ENCODE measurements at regions not wholly inside any gene's neighbourhood (a gene's known extent, or its start where the extent isn't known, plus 50 kb on each side); places are given as distances from the start of the nearest gene placed in this dataset.
"Not testable (repeated sequence)": the region's sequence is repeated elsewhere in the genome, so short reads cannot be mapped to it uniquely, and the experiment has no call there.

DNA sequence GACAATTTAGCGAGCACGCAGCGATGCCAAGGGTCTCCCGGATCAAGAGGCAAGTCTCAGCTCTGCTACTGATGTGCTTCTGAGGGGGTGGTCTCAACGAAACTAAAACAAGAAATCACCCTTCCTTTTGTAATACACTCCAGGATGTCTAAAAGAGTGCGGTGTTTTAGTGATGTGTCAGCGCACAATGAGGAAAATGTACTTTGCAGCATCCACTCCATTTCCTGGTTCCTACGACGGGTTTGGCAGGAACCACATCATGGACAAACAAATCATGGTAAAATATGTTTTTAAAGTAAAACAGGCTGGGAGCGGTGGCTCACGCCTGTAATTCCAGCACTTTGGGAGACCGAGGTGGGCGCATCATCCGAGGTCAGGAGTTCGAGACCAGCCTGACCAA is 154.0 kb upstream of the TSC22D1 start:
- intact Hi-C loops (cut with DNase I) = no loop called here
- no peak for DNase-seq (ENCODE audit: low spot score)

GRCh38 chr13:44727591-44727990 is 151.5 kb upstream of the TSC22D1 start:
- intact Hi-C loops (cut with DNase I); DNase-seq (ENCODE audit: low spot score): not testable (repeated sequence)

DNA sequence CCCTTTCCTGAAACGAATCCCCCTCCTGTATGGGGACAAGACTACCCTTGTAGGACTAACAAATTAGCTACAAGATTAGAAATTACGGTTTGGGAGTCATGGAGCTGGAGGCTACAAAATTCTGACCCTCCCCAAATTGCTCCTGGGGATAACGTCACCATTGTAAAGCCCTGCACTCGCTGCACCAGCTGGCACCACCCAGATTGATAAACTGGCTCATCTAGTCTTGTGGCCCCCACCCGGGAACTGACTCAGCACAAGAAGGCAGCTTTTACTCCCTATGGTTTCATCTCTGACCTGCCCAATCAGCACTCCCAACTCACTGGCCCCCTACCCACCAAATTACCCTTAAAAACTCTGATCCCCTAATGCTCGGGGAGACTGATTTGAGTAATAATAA is 150.6 kb upstream of the TSC22D1 start:
- no peak for DNase-seq (ENCODE audit: low spot score)
- intact Hi-C loops (cut with DNase I) = no loop called here

- no peak for DNase-seq (ENCODE audit: low spot score)
- intact Hi-C loops (cut with DNase I) = no loop called here
These were observed 150.1 kb upstream of the TSC22D1 start for GRCh38 chr13:44726214-44726613.

DNA sequence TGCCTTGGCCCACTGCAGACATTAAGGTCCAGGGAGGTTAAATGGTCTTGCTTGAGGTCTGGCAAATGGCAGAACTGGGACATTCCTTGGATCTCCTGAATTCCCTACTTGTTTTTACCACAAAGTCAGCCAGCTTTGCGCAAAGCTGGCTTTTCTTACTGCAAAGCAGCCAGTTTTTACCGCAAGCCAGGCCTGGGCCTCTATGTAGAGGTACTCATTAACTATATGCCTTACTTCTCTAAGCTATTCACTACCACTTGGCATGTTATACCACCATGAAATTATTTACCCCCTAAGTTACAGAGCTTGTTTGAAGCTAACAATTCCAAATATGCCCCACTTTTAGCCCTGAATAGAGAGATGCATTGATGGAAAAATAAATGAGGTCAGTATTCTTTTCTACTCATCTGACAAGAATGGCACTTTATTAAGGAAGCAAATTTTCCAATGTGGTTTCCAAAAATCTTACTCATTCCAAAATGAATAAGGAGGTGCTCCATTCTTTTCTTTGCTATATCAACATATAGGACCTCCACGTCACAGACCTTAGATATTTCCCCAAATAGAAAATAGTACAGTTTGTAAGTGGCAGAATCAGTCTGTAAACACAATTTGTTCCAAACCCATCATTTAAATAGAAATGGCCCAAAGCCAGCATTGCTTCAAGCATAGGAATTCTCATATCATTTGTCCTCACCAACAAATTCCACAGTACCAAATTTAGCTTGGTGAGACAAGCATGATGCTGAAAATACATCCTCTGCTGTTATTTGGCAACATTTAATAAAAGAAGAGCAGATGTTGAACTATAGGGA is 143.9 kb upstream of the TSC22D1 start:
- intact Hi-C loops (cut with DNase I) = loop anchor here (2.0 kb wide), 1 partner anchor 143 kb away; the partner anchor contains the start of gene TSC22D1
- DNase-seq (ENCODE audit: low spot score) = no peak

- intact Hi-C loops (cut with DNase I) = no loop called here
- DNase-seq (ENCODE audit: low spot score) = no peak
These were observed 142.3 kb upstream of the TSC22D1 start for GRCh38 chr13:44718467-44718866.

DNA sequence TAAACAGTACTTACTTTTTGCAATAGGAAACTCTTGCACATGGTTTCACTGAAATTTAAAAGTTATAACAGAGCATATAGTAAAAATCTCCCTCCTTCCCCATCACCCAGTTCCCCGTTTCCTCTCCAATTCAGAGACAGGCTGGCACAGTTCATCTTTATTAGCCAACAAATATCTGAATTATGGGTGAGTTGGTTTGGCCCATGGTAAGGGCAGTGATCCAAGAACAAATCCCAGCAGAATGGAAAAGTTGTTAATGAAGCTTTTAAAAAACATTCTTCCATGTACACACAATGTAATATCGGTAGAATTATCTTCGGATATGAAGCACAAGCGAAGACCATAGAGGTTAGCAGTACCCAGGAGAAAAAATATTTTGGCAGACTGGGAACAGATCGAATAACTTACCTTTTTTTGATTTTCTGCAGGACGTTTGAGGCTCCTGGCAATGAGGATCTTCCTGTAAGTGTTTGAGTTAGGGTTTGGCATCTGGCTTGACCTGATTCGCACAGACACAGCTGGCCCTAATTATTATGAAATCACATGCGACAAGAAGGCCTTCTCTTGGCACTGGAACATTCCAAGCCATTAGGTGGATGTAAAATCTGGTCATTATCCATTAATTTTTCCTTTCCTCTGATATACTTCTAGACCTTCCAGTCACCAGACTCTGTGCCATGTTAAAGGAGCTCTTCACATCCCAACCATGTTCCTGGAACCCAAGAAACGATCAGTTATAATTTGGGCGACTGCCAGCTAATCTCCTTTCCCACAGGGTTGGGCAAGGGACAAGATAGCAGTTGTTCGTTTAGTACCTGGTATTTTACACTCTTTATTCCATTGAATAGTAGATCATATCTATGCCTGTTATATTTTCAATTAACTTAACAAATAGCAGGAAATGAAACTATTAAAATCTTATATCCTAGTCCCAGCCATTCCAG is 139.4 kb upstream of the TSC22D1 start:
- intact Hi-C loops (cut with DNase I) = no loop called here
- DNase-seq (ENCODE audit: low spot score) = no peak

- DNase-seq (ENCODE audit: low spot score) = no peak
- intact Hi-C loops (cut with DNase I) = no loop called here
These were observed 137.8 kb upstream of the TSC22D1 start for GRCh38 chr13:44713788-44714469.

GRCh38 chr13:44711706-44712105 is 135.6 kb upstream of the TSC22D1 start:
- no peak for DNase-seq (ENCODE audit: low spot score)
- intact Hi-C loops (cut with DNase I) = no loop called here

GRCh38 chr13:44710576-44710975 is 134.4 kb upstream of the TSC22D1 start:
- DNase-seq (ENCODE audit: low spot score) = no peak
- intact Hi-C loops (cut with DNase I) = no loop called here

DNA sequence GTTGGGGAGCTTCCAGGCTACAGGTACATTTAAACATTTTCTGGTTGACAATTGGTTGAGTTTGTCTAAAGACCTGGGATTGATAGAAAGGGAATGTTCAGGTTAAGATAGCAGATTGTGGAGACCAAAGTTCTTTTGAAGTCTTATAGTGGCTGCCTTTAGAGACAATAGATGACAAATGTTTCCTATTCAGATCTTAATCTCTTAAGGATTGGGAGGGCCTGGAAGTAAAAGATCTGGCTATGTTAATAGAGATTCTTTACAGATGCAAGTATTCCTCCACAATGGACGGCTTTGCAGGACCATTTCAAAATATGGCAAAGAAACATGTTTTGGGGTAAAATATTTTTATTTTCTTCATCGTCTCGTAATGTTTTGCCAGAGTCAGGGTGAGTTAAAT is 128.7 kb upstream of the TSC22D1 start:
- DNase-seq (ENCODE audit: low spot score); intact Hi-C loops (cut with DNase I): not testable (repeated sequence)

GRCh38 chr13:44703371-44703770 is 127.2 kb upstream of the TSC22D1 start:
- intact Hi-C loops (cut with DNase I) = no loop called here
- DNase-seq (ENCODE audit: low spot score) = no peak

DNA sequence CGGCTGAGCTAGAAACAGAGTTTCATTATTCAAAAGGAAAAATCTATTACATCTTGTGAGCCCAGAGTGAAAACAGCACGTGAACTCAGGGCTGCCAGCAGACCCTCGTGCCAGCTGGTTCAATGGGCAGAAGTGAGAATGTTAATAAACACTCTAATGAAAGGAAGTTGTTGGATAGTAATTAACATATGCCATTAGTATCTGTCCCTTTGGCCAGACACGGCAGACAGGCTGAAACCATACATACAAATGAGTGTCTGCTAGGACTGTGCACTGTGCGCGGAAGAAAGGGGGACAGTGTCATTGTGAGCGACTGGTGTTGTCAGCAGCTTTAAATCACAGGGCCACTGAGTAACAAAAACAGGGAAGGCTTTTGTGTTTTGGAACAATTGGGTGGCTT is 121.9 kb upstream of the TSC22D1 start:
- no peak for DNase-seq (ENCODE audit: low spot score)
- intact Hi-C loops (cut with DNase I) = no loop called here

GRCh38 chr13:44697058-44697457 is 120.9 kb upstream of the TSC22D1 start:
- intact Hi-C loops (cut with DNase I) = no loop called here
- no peak for DNase-seq (ENCODE audit: low spot score)

DNA sequence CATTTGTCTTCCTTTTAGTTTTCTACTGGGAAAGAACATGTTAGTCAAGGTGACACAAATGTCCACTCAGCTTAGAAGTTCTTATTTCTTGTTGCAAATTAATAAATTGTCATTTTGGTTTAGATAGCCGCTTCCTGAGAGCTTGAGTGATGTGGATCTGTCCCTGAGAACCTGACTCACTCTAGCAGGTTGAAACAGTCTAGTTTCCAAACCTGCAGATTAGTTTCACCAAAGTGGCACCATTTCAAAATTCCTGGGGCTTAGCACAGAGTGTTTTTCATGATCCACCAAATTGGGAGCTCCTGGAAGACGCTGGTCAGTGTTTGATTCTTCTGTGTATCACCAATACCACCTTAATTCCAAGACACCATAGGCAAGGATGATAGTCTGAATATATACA is 119.4 kb upstream of the TSC22D1 start:
- DNase-seq (ENCODE audit: low spot score) = no peak
- intact Hi-C loops (cut with DNase I) = no loop called here

- intact Hi-C loops (cut with DNase I) = no loop called here
- DNase-seq (ENCODE audit: low spot score) = no peak
These were observed 118.7 kb upstream of the TSC22D1 start for GRCh38 chr13:44694842-44695241.

- no peak for DNase-seq (ENCODE audit: low spot score)
- intact Hi-C loops (cut with DNase I) = no loop called here
These were observed 118.2 kb upstream of the TSC22D1 start for GRCh38 chr13:44694291-44694690.

DNA sequence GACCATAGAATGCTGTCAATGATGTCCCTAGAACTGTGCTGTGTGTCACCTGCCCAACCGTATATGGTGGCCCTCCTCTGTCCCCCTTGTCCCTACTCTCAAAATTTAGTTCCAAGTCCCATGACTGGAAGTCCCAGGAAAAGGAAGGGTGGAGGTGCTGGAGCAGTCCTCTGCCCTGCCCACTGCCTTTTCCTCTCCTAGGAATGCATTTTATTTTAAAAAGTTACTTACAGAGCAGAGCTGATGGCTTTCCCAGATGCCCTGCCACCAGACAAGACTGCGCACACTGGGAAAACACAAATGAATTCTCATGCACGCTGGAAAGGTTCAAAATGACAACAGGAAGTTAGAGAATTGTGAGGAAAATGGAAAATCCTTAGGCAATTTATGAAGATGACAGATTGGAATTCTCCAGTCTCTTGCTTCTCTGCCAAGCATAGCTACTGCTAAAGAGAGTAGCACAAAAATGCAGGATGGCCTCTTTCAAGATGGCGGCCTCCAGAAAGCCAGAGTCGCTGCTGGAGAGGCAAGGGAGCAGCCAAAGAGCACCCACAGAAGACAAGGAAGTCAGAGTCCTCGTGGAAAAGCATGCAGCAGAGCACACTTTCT is 117.1 kb upstream of the TSC22D1 start:
- intact Hi-C loops (cut with DNase I) = no loop called here
- no peak for DNase-seq (ENCODE audit: low spot score)

GRCh38 chr13:44692173-44692713 is 116.1 kb upstream of the TSC22D1 start:
- intact Hi-C loops (cut with DNase I) = no loop called here
- no peak for DNase-seq (ENCODE audit: low spot score)
